ENCODE measurements at regions not wholly inside any gene's neighbourhood (a gene's known extent, or its start where the extent isn't known, plus 50 kb on each side); places are given as distances from the start of the nearest gene placed in this dataset.
A peak's percentile ranks its signal among the peaks of the same experiment; 100 is the strongest.

GRCh38 chr2:120921457-120921856 is 185.8 kb downstream of the GLI2 start:
- no peak for DNase-seq

- DNase-seq: no peak
Measured at GRCh38 chr2:120922571-120923332, 187.1 kb downstream of the GLI2 start.

GRCh38 chr2:120923426-120923825 is 187.8 kb downstream of the GLI2 start:
- DNase-seq: no peak

GRCh38 chr2:120924924-120925323 is 189.3 kb downstream of the GLI2 start:
- DNase-seq: no peak

GRCh38 chr2:120926463-120927264 is 191.0 kb downstream of the GLI2 start:
- DNase-seq: no peak

GRCh38 chr2:120927265-120927628 is 191.6 kb downstream of the GLI2 start:
- DNase-seq: no peak

- no peak for DNase-seq
Measured at GRCh38 chr2:120929829-120930228, 194.2 kb downstream of the GLI2 start.

- no peak for DNase-seq
Measured at GRCh38 chr2:120930236-120930635, 194.6 kb downstream of the GLI2 start.

GRCh38 chr2:120930864-120931263 is 195.2 kb downstream of the GLI2 start:
- DNase-seq: no peak

GRCh38 chr2:120932472-120932871 is 196.8 kb downstream of the GLI2 start:
- no peak for DNase-seq

GRCh38 chr2:120932881-120933280 is 197.2 kb downstream of the GLI2 start:
- no peak for DNase-seq

GRCh38 chr2:120933693-120934573 is 198.3 kb downstream of the GLI2 start:
- DNase-seq: peak; percentile 14

- DNase-seq: no peak
Measured at GRCh38 chr2:120934574-120935338, 199.1 kb downstream of the GLI2 start.

GRCh38 chr2:120935339-120936313 is 200.0 kb downstream of the GLI2 start:
- no peak for DNase-seq

- no peak for DNase-seq
Measured at GRCh38 chr2:120936476-120937334, 201.0 kb downstream of the GLI2 start.

GRCh38 chr2:120937686-120938044 is 202.0 kb downstream of the GLI2 start:
- no peak for DNase-seq

- no peak for DNase-seq
Measured at GRCh38 chr2:120938045-120938771, 202.5 kb downstream of the GLI2 start.

- DNase-seq: no peak
Measured at GRCh38 chr2:120939595-120940318, 204.1 kb downstream of the GLI2 start.

GRCh38 chr2:120940319-120940696 is 204.6 kb downstream of the GLI2 start:
- DNase-seq: no peak

Measured in DMS79 treated with DMSO at 0.1 percent for 48 hours (cell line).